NCI-H1694 treated with DMSO at 0.1 percent for 48 hours (cell line): ENCODE measurements at regions not wholly inside any gene's neighbourhood (a gene's known extent, or its start where the extent isn't known, plus 50 kb on each side); places are given as distances from the start of the nearest gene placed in this dataset.
"Not testable (repeated sequence)": the region's sequence is repeated elsewhere in the genome, so short reads cannot be mapped to it uniquely, and the experiment has no call there.

Experiments used
- DNase-seq: peaks from one replicate; lab custom pipeline; 2025; lab: John Stamatoyannopoulos, UW

DNA sequence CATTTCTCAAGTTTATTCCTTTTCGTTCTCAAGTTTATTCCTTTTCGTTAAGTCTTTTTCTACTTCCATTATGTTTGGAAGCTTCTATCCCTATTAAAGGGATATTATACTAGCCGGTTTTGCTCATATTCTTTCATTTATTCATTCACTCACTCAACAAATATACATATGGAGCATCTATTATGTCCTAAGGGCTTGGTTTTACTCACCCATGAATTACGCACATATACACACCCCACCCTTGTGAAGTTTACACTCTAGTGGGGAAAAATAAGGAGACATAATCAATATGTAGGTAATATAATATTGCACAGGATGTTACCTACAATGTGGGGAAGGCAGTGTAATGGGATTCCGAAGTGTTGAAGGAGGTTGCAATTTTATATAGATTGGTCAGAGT is 90.5 kb downstream of the ACTL7B start:
- no peak for DNase-seq

DNA sequence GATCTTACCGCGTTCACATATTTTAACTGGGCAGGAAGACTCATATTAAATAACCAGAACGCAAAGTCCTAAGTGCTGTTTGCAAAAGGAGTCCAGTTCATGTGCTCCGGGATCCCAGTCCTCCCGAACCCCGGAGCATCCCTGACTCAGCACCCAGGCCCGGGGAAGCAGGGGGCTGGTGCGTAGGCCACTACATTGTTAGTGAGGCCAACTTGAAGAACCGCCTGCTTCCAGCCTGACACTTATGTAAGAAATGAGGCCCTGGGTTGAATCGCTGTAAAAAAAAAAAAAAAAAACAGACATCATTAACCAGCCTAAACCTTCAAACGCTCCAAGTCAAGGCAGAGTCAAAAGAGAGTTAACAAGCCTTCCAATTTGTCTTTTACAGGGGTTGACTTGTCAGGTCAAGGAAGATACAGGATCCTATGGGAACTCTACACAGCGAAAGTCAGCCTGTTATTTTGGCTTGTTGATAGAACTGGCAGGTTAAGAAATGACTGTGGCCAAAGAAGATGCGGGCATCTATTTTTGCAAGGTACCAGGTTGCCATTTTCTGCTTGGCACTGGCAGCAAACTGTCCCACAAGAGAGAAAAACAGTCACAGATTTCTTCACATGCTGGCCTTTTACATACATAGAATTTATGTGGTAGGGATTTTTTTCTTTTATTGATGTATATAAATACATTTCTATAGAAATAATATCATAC is 93.3 kb downstream of the ACTL7B start:
- no peak for DNase-seq

DNA sequence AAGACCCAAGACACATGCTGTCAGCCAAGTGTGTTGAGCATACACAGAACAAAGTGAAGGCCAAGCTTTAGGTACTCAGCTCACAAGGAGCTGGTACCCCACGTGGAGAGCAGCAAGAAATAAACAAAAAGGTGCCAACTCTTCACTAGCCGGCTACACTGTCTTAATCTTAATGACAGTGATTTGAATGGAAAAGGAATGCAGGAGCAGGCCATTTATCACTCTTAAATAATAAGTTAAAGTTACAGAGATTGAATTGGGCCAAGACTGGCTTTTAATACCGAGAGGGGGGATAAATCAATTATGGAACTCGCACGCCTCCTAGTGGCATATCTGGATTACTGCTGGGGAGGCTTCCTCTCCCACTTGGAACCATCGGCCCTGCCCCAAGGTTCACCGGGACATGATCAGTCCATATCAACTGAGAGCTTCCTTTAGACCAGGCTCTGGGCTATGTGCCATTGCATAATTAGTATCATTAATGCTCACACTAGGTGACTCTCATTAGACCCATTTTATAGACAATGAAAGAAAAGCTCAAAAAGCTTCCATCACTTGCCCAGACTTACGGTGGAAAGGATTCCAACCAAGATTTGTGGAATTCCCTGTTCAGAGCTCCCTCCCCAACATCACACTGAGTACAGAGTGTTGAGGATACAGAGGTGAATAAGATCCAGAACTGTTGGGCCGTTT is 94.0 kb downstream of the ACTL7B start:
- DNase-seq, result peak; percentile 49

DNA sequence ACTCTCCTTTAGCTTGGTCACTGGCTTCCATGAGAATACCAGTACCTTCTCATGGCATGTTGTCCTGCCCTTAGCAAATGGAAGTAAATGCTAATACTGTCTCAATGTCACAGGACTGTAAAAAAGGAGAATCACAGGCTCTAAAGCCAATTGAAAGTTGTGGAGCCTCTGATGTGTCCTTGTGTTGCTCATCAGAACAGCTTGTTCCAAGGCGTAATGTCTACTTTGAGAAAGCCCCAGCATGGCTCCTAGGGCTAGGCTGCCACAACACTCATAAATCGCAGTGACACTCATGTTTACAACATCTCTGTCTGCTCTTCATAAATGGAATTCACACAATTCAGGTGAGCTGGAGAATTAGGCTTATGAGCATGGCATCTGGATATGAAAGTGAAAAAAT is 94.9 kb downstream of the ACTL7B start:
- no peak for DNase-seq

DNA sequence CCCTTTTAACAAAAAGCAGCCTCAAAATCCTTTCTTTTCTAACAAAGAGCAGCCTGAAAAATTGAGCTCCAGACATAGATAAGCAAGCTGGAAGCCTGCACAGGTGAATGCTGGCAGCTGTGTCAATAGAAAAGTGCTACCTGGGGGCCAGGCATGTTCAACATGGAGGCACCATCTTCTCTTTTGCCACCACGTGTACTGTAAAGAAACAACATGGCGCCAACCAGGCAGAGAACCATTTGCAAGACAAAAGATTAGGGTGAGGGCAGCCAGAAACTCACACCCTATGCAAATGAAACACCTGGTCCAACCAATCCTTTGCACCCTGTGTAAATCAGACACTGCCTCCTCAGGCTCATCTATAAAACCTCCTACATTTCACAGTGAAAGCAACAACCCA is 96.0 kb downstream of the ACTL7B start:
- no peak for DNase-seq

DNA sequence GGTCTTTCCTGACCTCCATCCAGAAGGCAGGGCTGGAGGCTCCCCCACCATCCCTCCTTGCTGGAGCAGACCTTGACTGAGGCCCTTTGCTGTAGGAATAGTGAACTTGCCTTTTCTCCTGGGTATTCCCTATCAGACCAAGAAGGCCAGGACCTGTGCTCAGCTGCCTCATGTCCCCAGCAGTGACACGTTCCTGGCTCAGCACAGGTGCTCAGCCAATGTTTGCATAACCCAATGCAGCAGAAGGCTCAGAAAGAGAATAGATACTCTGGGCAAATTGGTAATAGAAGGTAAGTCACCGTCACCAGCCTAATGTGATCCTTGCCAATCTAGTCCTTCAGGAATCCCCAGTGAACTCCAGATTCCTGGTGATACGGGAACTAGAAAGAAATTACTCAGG is 96.4 kb downstream of the ACTL7B start:
- DNase-seq, result no peak

DNA sequence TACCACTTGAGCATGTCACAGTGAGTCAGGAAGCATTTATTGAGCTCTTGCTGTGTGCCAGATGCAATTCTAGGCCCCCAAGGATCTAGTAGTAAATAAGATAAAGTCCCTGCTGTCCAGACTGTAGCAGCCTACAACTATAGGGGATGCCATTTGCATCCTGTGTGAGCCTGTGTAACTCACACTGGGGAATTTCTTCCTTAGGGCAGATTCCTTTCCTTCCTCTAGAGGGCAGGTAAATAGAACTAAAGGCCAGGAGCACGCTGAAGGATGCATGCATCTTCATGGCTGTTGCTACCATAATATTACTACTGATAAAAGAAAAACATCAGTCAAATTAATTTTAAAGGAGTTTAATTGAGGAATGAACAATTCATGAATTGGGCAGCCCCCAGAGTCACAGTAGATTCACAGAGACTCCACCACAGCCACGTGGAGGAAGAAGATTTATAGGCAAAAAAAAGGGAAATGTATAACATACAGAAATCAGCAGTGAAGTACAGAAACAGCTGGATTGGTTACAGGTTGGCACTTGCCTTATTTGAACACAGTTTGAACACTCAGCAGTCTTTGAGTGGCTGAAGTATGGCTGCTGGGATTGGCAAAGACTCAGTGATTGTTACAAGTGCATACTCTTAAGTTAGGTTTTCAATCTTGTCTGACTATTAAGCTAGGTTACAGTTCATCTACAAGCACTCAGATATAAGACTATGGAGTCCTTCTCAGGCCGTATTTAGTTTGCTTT is 98.9 kb downstream of the ACTL7B start:
- DNase-seq, result no peak

DNA sequence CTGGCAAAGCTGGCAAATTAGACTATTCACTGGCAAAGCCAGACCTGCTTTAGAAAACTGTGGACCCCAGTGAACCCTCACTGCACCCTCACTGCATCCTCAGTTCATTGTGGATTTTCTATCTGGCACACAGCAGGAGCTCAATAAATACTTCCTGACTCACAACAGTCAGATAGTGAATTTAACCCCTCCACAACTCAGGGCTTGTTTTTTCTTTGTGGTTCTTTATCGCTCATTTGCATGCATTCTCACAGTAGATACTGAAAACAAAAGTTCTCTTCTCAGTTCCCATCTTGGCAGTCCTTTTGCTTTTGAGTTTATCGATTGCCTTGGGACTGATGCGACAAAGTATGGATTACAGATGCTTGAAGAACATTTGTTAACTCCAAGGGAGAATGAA is 99.8 kb downstream of the ACTL7B start:
- DNase-seq, result no peak

DNA sequence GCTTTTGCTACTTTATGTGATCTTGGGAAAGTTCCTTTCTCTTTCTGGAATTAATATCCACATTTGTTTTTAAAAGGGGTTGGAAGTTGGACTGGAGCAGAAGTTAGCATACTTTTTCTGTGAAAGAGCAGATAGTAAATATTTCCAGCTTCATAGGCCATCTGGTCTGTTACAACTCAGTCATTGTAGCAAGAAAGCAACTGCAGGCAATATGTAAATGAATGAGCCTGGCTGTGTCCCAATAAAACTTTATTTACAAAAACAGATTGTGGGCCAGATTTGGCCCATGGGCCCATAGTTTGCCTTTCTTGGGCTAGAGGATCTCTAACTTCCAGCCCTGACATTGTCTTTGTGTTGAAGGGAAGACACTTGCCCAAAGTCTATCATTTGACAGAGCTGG is 104.4 kb downstream of the ACTL7B start:
- peak; percentile 21 for DNase-seq

DNA sequence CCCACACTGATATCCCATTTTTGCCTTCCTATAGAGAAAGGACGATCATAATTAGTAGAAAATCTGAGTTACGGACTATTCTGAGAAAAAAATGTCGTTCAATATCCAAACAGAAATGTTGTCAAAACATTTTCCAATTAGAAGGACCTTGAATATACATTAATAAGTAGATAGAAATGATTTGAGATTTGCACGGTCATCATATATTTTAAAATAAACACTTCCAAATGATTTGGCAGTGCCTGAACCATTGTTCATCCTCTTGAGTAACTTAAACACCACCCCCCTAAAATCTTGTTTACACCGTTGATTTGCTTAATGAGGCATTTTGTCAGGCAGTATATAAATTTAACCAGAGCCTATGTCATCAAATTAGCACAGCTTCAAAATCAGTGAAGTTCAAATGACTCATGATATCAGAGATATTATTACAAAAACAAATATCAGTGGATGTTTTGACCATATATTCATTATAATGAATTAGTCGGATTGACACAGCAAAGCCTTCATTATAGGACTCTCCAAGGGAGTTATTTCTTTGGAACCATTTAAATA is 105.0 kb downstream of the ACTL7B start:
- no peak for DNase-seq

DNA sequence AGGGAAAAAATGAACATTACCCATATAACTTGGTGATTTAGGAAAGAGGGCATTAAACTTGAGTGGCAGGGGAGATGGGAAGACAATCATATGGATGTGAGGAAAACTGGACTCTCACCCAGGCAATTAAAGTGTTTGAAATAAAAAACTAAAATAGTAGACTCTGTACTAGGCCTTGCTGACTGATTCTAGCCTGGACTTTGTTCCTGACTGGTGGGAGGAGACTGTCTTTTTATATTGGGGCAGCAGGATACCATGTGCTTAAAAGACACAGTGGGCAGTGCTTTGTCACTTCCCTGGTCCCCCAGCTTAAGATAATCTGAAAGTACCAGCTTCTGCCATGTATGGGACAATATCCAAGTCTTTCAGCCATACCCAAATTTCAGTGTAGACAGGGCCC is 107.0 kb downstream of the ACTL7B start:
- DNase-seq, result no peak

DNA sequence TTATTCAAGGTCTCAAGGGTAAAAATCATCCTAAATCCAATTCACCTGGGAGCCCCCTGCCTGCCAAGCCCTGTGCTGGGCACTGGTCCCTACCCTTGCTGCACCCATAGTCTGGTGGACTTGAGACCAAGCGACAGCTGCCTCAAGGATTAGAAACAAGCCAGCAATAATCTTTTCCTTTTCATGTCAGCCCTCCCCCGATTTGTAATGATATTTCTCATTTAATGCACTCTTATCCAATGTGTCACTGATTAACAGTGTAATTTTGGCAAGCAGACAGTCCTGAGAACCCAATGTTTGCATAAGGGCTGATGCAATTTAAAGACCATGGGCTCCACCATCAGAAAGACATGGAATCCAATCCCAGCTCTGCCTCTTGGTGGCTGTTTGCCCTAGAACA is 108.9 kb downstream of the ACTL7B start:
- no peak for DNase-seq

DNA sequence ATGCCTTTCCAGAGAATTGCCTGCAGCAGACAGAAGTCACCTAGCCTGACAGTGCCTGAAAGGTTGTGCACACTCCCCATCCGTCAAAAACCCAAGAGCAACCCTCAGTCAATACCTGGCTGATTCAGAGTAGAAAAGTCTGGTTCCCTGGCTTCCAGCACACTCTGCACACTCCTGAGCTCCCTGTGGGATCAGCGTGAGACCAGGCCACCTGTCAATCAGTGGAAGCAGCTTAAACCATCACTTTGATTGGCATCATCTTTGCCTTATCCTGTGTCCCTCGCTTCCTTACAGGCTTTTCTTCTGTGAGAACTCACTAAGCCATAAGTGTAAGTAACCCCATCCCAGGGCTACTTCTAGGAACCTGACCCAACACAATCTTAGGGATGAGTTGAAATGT is 109.8 kb downstream of the ACTL7B start:
- no peak for DNase-seq

DNA sequence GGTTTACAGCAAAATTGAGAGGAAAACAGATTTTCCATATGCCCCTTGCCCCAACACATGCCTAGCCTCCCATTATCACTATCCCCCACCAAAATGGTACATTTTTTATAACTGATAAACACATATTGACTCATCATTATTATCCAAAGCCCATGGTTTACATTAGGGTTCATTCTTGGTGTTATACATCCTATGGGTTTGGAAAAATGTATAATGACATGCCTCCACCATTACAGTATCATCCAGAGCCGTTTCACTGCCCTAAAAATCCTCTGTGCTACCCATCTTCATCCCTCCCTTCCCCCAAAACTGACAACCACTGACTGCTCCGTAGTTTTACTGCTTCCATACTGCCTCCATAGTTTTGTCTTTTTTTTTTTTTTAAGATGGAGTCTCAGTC is 111.1 kb downstream of the ACTL7B start:
- DNase-seq, result no peak

DNA sequence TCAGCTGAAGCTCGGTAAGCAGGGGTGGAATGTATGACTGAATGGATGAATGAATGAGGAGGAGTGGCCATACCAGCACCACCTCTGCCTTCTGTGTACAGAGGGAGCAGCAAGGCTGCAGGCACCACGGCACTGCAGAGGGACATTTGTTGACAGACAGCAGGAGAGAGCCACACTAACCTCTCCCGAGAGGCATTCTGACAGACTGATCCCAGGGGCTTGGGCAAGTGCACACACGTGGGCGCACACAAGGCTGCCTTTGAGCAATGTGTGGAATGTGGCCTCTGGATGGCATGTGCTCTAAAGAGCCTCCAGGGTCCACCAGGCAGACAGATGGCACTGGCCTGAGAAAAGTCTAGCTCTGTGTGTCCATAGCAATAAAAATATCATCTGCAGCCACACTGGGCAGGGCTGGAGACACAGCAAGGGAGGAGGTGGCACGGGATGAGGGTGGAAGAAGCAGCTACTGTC is 111.8 kb downstream of the ACTL7B start:
- peak; percentile 65 for DNase-seq

DNA sequence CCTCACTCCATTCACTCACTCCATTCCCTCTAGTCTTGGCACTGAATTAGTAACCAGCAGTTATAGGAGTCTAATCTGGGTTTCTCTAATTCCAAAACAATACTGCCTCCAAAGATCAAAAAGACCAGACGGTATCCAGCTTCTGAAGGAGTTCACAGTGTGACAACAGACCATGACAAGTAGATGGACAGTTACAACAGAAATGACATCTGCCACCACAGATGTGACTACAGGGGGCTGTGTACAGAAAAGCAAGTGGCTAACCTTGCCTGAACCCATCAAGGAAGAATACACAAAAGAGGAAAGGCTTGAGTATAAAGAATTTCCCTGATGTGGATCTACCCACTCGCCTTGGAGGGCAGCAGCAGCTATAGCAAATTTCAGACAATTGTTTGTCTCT is 112.4 kb downstream of the ACTL7B start:
- peak; percentile 65 for DNase-seq

DNA sequence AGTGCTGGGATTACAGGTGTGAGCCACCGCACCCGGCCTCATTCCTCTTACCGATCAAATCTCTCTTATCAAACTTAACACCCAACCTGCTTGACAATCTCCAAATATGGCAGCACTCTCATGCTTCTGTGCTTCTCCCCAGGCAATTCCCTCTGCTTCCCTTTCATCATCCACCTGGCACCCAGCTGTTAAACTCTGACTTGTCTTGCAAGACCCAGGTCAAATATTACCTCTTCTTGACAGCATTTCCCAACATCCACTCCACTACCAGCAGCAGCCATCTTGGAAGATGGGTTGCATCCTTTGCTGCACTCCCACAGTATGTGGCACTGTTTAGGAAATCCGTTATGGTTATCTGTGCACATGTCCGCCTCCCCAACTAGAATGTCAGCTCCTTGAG is 113.6 kb downstream of the ACTL7B start:
- DNase-seq, result no peak

DNA sequence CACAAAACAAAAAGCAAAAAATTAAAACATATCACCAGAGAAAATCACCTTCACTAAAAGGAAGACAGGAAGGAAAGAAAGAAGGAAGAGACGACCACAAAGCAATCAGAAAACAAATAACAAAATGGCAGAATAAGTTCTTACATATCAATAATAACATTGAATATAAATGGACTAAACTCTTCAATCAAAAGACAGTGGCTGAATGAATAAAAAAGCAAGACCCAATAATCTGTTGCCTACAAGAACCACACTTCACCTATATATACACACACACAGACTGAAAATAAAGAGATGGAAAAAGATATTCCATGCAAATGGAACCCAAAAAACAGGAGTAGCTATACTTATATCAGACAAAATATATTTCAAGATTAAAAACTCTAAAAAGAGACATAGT is 124.5 kb downstream of the ACTL7B start:
- not testable (repeated sequence) for DNase-seq

DNA sequence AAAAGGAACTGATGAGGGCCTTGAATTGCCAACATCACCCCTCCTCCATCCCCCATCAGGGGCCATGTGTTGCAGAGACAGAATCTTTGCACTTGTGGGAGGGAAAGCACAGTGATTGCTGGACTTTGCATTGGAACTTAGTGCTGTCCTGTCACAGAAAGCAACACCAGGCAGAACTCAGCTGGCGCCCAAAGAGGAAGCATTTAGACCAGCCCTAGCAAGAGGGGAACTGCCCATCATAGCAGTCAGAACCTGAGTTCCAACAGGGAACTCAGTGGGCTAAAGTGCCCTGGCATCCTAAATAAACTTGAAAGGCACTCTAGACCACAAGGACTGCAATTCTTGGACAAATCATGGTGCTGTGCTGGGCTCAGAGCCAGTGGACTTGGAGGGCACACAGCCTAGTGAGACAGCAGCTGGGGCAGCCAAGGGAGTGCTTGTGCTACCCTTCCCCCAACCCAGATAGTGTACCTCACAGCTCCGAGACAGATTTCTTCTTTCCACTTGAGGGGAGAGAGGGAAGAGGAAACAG is 128.1 kb downstream of the ACTL7B start:
- DNase-seq, result no peak

DNA sequence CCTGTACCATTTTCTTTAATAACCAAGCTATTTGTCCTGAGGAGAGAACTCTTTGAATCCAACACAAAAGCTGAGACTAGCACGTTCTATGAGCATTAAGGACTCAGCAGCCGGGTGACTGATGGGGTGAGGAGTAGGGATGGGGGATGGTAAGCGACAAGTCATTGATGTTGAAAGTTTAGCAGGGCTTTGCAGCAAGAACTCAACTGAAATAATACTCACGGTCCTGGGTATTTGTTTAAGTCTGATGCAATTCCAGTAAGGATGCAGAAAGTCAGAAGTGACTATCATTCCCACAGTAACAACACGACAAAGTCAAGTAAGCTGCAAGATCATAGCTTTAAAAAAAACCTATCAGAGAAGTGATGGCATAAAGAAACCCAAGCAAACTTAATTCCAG is 131.1 kb downstream of the ACTL7B start:
- no peak for DNase-seq

DNA sequence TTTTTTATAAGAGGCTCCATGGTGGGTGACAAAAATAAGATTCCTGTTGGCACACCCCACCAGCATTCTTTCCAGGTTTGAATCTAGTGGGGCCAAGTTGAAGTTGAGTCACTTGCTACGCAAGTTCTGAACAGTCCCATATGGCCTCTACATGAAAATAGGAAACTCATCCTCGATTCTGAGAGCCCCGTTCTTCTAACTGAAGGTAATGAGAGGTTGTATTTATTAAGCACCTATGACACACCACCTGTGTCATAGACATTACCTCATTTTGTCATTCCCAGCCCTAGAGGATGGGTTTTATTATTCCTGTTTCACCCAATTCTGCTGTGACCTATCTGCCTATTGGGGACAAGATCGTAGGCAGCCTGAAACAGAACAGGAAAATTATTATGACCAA is 131.7 kb downstream of the ACTL7B start:
- no peak for DNase-seq

DNA sequence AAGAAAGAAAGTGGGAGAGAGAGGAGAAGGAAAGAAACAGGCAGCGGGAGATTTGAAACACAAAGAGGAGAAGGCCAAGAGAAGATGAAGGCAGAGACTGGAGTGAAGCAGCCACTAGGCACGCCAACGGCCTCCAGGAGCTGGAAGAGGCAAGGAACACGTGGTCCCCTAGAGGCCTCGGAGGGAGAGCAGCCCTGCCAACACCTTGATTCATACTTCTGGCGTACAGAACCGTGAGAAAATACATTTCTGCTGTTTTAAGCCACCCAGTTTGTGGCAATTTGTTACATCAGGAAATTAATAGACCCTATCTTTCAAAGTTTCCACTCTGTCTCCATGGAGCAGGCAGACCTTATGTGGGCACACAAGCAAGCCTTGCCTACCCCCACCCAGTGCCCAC is 133.4 kb downstream of the ACTL7B start:
- DNase-seq, result no peak
